HUES6 (cell line): ENCODE measurements at regions not wholly inside any gene's neighbourhood (a gene's known extent, or its start where the extent isn't known, plus 50 kb on each side); places are given as distances from the start of the nearest gene placed in this dataset.
"Not testable (repeated sequence)": the region's sequence is repeated elsewhere in the genome, so short reads cannot be mapped to it uniquely, and the experiment has no call there.

Experiments used
- H3K27ac ChIP-seq: 2 replicates; pipeline ENCODE4 v1.7.0; 2013; ENCODE audit warnings: low read depth, mild to moderate bottlenecking, low read length, inconsistent platforms
- H3K27me3 ChIP-seq: 2 replicates; pipeline ENCODE4 v1.6.1; 2013; ENCODE audit warnings: low read length; ENCODE audit not compliant: control insufficient read depth, insufficient read depth
- H3K36me3 ChIP-seq: 2 replicates; pipeline ENCODE4 v1.6.1; 2013; ENCODE audit warnings: low read length; ENCODE audit not compliant: control insufficient read depth, insufficient read depth
- H3K4me1 ChIP-seq: 2 replicates; pipeline ENCODE4 v1.6.1; 2013; ENCODE audit warnings: low read length; ENCODE audit not compliant: control insufficient read depth, insufficient read depth
- H3K4me3 ChIP-seq: 2 replicates; pipeline ENCODE4 v1.5.1; 2013; ENCODE audit warnings: low read depth, low read length
- H3K9ac ChIP-seq: one replicate; pipeline ENCODE4 v1.6.1; 2013; ENCODE audit warnings: mild to moderate bottlenecking, low read length
- H3K9me3 ChIP-seq: 2 replicates; pipeline ENCODE4 v1.6.1; 2013; ENCODE audit warnings: low read depth, low read length; ENCODE audit not compliant: control insufficient read depth, insufficient read depth

- no peaks in the 10 kb centered on the region for H3K27me3 ChIP-seq
- H3K27ac ChIP-seq: no peak overlapping the region
- peaks cover 5% of the 10 kb centered on the region; the same call in 1 of the 2 replicates for H3K4me1 ChIP-seq
Measured at GRCh38 chr3:20388971-20389370, 203.0 kb upstream of the SGO1 start.

GRCh38 chr3:20380295-20380694 lies 194.3 kb upstream of the SGO1 start:
- Histone ChIP-seq H3K4me3 (no peak overlapping the region), H3K9ac (no peak overlapping the region), H3K36me3 (no peaks in the 10 kb centered on the region), H3K4me1 (peaks cover 11% of the 10 kb centered on the region; the same call in 1 of the 2 replicates), H3K27ac (no peak overlapping the region), H3K27me3 (no peaks in the 10 kb centered on the region), H3K9me3 (peaks cover 5% of the 10 kb centered on the region; the same call in 1 of the 2 replicates)

More at GRCh38 chr3:20388971-20389370, 203.0 kb upstream of the SGO1 start:
- Histone ChIP-seq H3K4me3 (no peak overlapping the region), H3K9ac (no peak overlapping the region), H3K9me3 (peaks cover 5% of the 10 kb centered on the region; the same call in 1 of the 2 replicates), H3K36me3 (no peaks in the 10 kb centered on the region)

- no peak overlapping the region for H3K4me3 ChIP-seq
- no peaks in the 10 kb centered on the region for H3K9me3 ChIP-seq
- H3K9ac ChIP-seq: no peak overlapping the region
- no peaks in the 10 kb centered on the region for H3K27me3 ChIP-seq
- no peak overlapping the region for H3K27ac ChIP-seq
- no peaks in the 10 kb centered on the region for H3K36me3 ChIP-seq
- peaks cover 11% of the 10 kb centered on the region; the same call in 1 of the 2 replicates for H3K4me1 ChIP-seq
Measured at GRCh38 chr3:20378315-20378714, 192.3 kb upstream of the SGO1 start.

GRCh38 chr3:20376665-20377217 lies 190.7 kb upstream of the SGO1 start:
- no peak overlapping the region for H3K4me3 ChIP-seq
- peaks cover 11% of the 10 kb centered on the region; the same call in 1 of the 2 replicates for H3K4me1 ChIP-seq
- H3K9me3 ChIP-seq: no peaks in the 10 kb centered on the region
- no peaks in the 10 kb centered on the region for H3K36me3 ChIP-seq
- no peaks in the 10 kb centered on the region for H3K27me3 ChIP-seq
- H3K9ac ChIP-seq: no peak overlapping the region
- no peak overlapping the region for H3K27ac ChIP-seq

- H3K36me3 ChIP-seq: no peaks in the 10 kb centered on the region
- H3K4me3 ChIP-seq: no peak overlapping the region
- H3K9me3 ChIP-seq: no peaks in the 10 kb centered on the region
- no peak overlapping the region for H3K9ac ChIP-seq
- H3K27ac ChIP-seq: no peak overlapping the region
- H3K4me1 ChIP-seq: peaks cover 11% of the 10 kb centered on the region; the same call in 1 of the 2 replicates
- H3K27me3 ChIP-seq: no peaks in the 10 kb centered on the region
Measured at GRCh38 chr3:20375302-20375701, 189.3 kb upstream of the SGO1 start.

- not testable (repeated sequence) for H3K4me1 ChIP-seq, H3K36me3 ChIP-seq, H3K27me3 ChIP-seq, H3K9ac ChIP-seq, H3K9me3 ChIP-seq, H3K27ac ChIP-seq, H3K4me3 ChIP-seq
Measured at GRCh38 chr3:20370273-20371063, 184.5 kb upstream of the SGO1 start.

- Histone ChIP-seq H3K9ac (no peak overlapping the region), H3K4me1 (no peaks in the 10 kb centered on the region), H3K4me3 (no peak overlapping the region), H3K9me3 (no peaks in the 10 kb centered on the region), H3K27ac (no peak overlapping the region), H3K36me3 (no peaks in the 10 kb centered on the region), H3K27me3 (no peaks in the 10 kb centered on the region)
Measured at GRCh38 chr3:20361000-20361399, 175.0 kb upstream of the SGO1 start.

GRCh38 chr3:20353286-20353685 lies 167.3 kb upstream of the SGO1 start:
- Histone ChIP-seq H3K4me3 (no peak overlapping the region), H3K27me3 (no peaks in the 10 kb centered on the region), H3K27ac (no peak overlapping the region), H3K9me3 (no peaks in the 10 kb centered on the region), H3K36me3 (no peaks in the 10 kb centered on the region), H3K4me1 (no peaks in the 10 kb centered on the region), H3K9ac (no peak overlapping the region)

GRCh38 chr3:20352546-20353179 lies 166.7 kb upstream of the SGO1 start:
- Histone ChIP-seq H3K4me3 (no peak overlapping the region), H3K9ac (no peak overlapping the region), H3K36me3 (no peaks in the 10 kb centered on the region), H3K27me3 (no peaks in the 10 kb centered on the region), H3K9me3 (no peaks in the 10 kb centered on the region), H3K4me1 (no peaks in the 10 kb centered on the region), H3K27ac (no peak overlapping the region)

GRCh38 chr3:20350449-20350848 lies 164.4 kb upstream of the SGO1 start:
- H3K4me1 ChIP-seq: no peaks in the 10 kb centered on the region
- H3K9me3 ChIP-seq: no peaks in the 10 kb centered on the region
- no peak overlapping the region for H3K4me3 ChIP-seq
- H3K36me3 ChIP-seq: no peaks in the 10 kb centered on the region
- no peak overlapping the region for H3K9ac ChIP-seq
- H3K27me3 ChIP-seq: no peaks in the 10 kb centered on the region
- H3K27ac ChIP-seq: no peak overlapping the region

- H3K9me3 ChIP-seq: no peaks in the 10 kb centered on the region
- no peak overlapping the region for H3K27ac ChIP-seq
- no peaks in the 10 kb centered on the region for H3K36me3 ChIP-seq
- H3K27me3 ChIP-seq: no peaks in the 10 kb centered on the region
- no peak overlapping the region for H3K9ac ChIP-seq
- no peak overlapping the region for H3K4me3 ChIP-seq
- H3K4me1 ChIP-seq: peaks cover 4% of the 10 kb centered on the region; the same call in 1 of the 2 replicates
Measured at GRCh38 chr3:20346916-20347315, 160.9 kb upstream of the SGO1 start.
